Lower leg skin (tissue), 3 donors: ENCODE measurements at regions not wholly inside any gene's neighbourhood (a gene's known extent, or its start where the extent isn't known, plus 50 kb on each side); places are given as distances from the start of the nearest gene placed in this dataset.

Experiments
- CTCF ChIP-seq, 3 donors: fragments of 450-650 bp; IDR thresholded peaks; one replicate each; pipeline ENCODE4 v1.5.1; 2016; ENCODE audit warnings: antibody characterized with exemption in 3 of 3, mild to moderate bottlenecking in 3 of 3, moderate library complexity in 2 of 3
- POLR2A ChIP-seq, 2 donors: fragments of 450-650 bp; IDR thresholded peaks; one replicate each; pipeline ENCODE4 v1.6.1; 2016 to 2017; ENCODE audit warnings: antibody characterized with exemption in 2 of 2, mild to moderate bottlenecking in 1 of 2, moderate library complexity in 1 of 2

GRCh38 chr10:79013406-79013987 lies 55.3 kb upstream of the ZMIZ1 start:
- TF ChIP-seq CTCF (IDR thresholded peaks at IDR 0.05) (no peak), POLR2A (IDR thresholded peaks at IDR 0.05) (no peak)
